Transverse colon (tissue), 4 donors: ENCODE measurements at regions not wholly inside any gene's neighbourhood (a gene's known extent, or its start where the extent isn't known, plus 50 kb on each side); places are given as distances from the start of the nearest gene placed in this dataset.

Experiments
- POLR2AphosphoS5 ChIP-seq, 3 donors: sonication (generic); formaldehyde crosslinking; IDR thresholded peaks; one replicate each; pipeline ENCODE4 v1.6.1; 2016; ENCODE audit warnings: antibody characterized with exemption in 3 of 3
- TF ChIP-seq, protein P1 (sequence below), 5 experiments: fragments of 200-600 bp in 3 of 5; fragments of 450-650 bp in 2 of 5; sonication (generic) in 3 of 5; IDR thresholded peaks; 1 replicate in 2 of 5; 2 replicates in 3 of 5; pipeline ENCODE4 v1.5.1; 2016 to 2017; ENCODE audit warnings: antibody characterized with exemption in 5 of 5, inconsistent platforms in 3 of 5, mild to moderate bottlenecking in 2 of 5, moderate library complexity in 1 of 5

GRCh38 chr1:80640978-80641377, 1159.8 kb upstream of the ADGRL2 start:
- TF ChIP-seq POLR2AphosphoS5 (IDR thresholded peaks at IDR 0.05) = no peak
- TF ChIP-seq, protein P1, sequence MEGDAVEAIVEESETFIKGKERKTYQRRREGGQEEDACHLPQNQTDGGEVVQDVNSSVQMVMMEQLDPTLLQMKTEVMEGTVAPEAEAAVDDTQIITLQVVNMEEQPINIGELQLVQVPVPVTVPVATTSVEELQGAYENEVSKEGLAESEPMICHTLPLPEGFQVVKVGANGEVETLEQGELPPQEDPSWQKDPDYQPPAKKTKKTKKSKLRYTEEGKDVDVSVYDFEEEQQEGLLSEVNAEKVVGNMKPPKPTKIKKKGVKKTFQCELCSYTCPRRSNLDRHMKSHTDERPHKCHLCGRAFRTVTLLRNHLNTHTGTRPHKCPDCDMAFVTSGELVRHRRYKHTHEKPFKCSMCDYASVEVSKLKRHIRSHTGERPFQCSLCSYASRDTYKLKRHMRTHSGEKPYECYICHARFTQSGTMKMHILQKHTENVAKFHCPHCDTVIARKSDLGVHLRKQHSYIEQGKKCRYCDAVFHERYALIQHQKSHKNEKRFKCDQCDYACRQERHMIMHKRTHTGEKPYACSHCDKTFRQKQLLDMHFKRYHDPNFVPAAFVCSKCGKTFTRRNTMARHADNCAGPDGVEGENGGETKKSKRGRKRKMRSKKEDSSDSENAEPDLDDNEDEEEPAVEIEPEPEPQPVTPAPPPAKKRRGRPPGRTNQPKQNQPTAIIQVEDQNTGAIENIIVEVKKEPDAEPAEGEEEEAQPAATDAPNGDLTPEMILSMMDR (IDR thresholded peaks at IDR 0.05) = no peak
